ENCODE measurements at regions not wholly inside any gene's neighbourhood (a gene's known extent, or its start where the extent isn't known, plus 50 kb on each side); places are given as distances from the start of the nearest gene placed in this dataset.

GRCh38 chr14:92224358-92224954 lies 98.5 kb upstream of the SLC24A4 start:
- TF ChIP-seq POLR2AphosphoS5 (IDR thresholded peaks at IDR 0.05; ENCODE audit: low read depth, low read length) (no peak), TAF1 (IDR thresholded peaks at IDR 0.05; ENCODE audit: low read depth, low read length) (no peak), POLR2A (IDR thresholded peaks at IDR 0.05; ENCODE audit: low read depth, low read length) (no peak)

Data from GM12891 (cell line).